B cell (primary cell): ENCODE measurements at regions not wholly inside any gene's neighbourhood (a gene's known extent, or its start where the extent isn't known, plus 50 kb on each side); places are given as distances from the start of the nearest gene placed in this dataset.

Source experiments
- ATAC-seq: fragments of 200-7000 bp; cut with Tn5 transposase; one replicate; pipeline ENCODE4 v1.10.0; 2021; ENCODE audit warnings: low read depth, mild to moderate bottlenecking, moderate number of reproducible peaks, moderate library complexity
- CTCF ChIA-PET: fragments of 350-600 bp; sonication (Branson Sonifier 250); formaldehyde crosslinking; loops from one replicate; lab custom pipeline; 2021; ENCODE audit warnings: antibody characterized with exemption, inconsistent platforms; lab: Charles Lee
- POLR2A ChIA-PET: fragments of 350-600 bp; sonication (Branson Sonifier 250); formaldehyde crosslinking; loops from one replicate; lab custom pipeline; 2021; ENCODE audit warnings: antibody characterized with exemption; lab: Charles Lee
- DNase-seq: peaks from one replicate; pipeline ENCODE4 v3.0.0; 2013
- H2AFZ ChIP-seq: 2 replicates; pipeline ENCODE4 v1.6.1; 2012; ENCODE audit warnings: mild to moderate bottlenecking, low read depth, low read length; ENCODE audit not compliant: insufficient read depth, poor library complexity, severe bottlenecking
- H3K27ac ChIP-seq, 2 donors: 1 replicate in 1 of 2; 2 replicates in 1 of 2; pipeline ENCODE4 v1.5.1; 2012 to 2013; ENCODE audit warnings: low read length in 2 of 2, mild to moderate bottlenecking in 2 of 2, moderate library complexity in 1 of 2
- H3K27me3 ChIP-seq, 4 experiments: fragments of 200-600 bp in 1 of 4; sonication (generic) in 1 of 4; replicated peaks in 1 of 4; 1 replicate in 2 of 4; 2 replicates in 2 of 4; pipeline versions ENCODE4 v1.6.1 to v1.7.0; 2013 to 2016; ENCODE audit warnings: low read length in 3 of 4, mild to moderate bottlenecking in 2 of 4, mixed read lengths in 1 of 4, moderate library complexity in 1 of 4; ENCODE audit not compliant: insufficient read depth in 4 of 4, control insufficient read depth in 3 of 4; ENCODE audit errors: control extremely low read depth in 1 of 4
- H3K36me3 ChIP-seq, 2 experiments: replicated peaks in 1 of 2; 1 replicate in 1 of 2; 2 replicates in 1 of 2; pipeline versions ENCODE4 v1.6.1 to v1.7.1; 2013; ENCODE audit warnings: low read length in 1 of 2; ENCODE audit not compliant: insufficient read depth in 2 of 2, control insufficient read depth in 1 of 2; ENCODE audit errors: control extremely low read depth in 1 of 2, extremely low read depth in 1 of 2
- H3K4me1 ChIP-seq, 2 donors: fragments of 200-600 bp in 1 of 2; sonication (generic) in 1 of 2; 1 replicate in 1 of 2; 2 replicates in 1 of 2; pipeline versions ENCODE4 v1.5.1 to v1.6.1; 2013 to 2017; ENCODE audit warnings: low read length in 2 of 2; ENCODE audit not compliant: control insufficient read depth in 2 of 2, insufficient read depth in 2 of 2
- H3K4me2 ChIP-seq: replicated peaks from 2 replicates; pipeline ENCODE3; 2012; ENCODE audit warnings: mild to moderate bottlenecking, low read depth, low read length; ENCODE audit not compliant: poor library complexity, severe bottlenecking
- H3K4me3 ChIP-seq, 5 experiments: fragments of 200-600 bp in 1 of 5; sonication (generic) in 1 of 5; 1 replicate in 3 of 5; 2 replicates in 2 of 5; pipeline versions ENCODE4 v1.5.1 to v1.7.0; 2011 to 2016; ENCODE audit warnings: low read length in 4 of 5, mild to moderate bottlenecking in 4 of 5, low read depth in 2 of 5, control low read depth in 1 of 5, moderate library complexity in 1 of 5; ENCODE audit not compliant: insufficient read depth in 1 of 5; ENCODE audit errors: control extremely low read depth in 1 of 5, extremely low read depth in 1 of 5
- H3K79me2 ChIP-seq: fragments of 200-600 bp; sonication (generic); one replicate; pipeline ENCODE4 v1.6.0; 2016; ENCODE audit warnings: low read length; ENCODE audit not compliant: control insufficient read depth, insufficient read depth
- H3K9ac ChIP-seq: fragments of 200-600 bp; sonication (generic); 2 replicates; pipeline ENCODE4 v1.6.1; 2017; ENCODE audit warnings: mild to moderate bottlenecking, low read length, moderate library complexity
- H3K9me3 ChIP-seq, 3 donors: one replicate each; pipeline versions ENCODE4 v1.6.1 to v1.7.1; 2013; ENCODE audit warnings: low read length in 2 of 3; ENCODE audit not compliant: control insufficient read depth in 2 of 3, insufficient read depth in 1 of 3; ENCODE audit errors: control extremely low read depth in 1 of 3
- H4K20me1 ChIP-seq: 2 replicates; pipeline ENCODE4 v1.6.0; 2012; ENCODE audit warnings: mild to moderate bottlenecking, low read length; ENCODE audit not compliant: insufficient read depth, control insufficient read depth, poor library complexity, severe bottlenecking
- H3K27ac Mint-ChIP-seq: one replicate; pipeline ENCODE4 v1.8.0; 2021; ENCODE audit warnings: mixed read lengths
- H3K27me3 Mint-ChIP-seq: one replicate; pipeline ENCODE4 v1.8.0; 2021; ENCODE audit warnings: mixed read lengths
- H3K4me1 Mint-ChIP-seq: one replicate; pipeline ENCODE4 v1.8.0; 2021; ENCODE audit warnings: mixed read lengths
- H3K4me3 Mint-ChIP-seq: one replicate; pipeline ENCODE4 v1.8.0; 2021; ENCODE audit warnings: mixed read lengths
- H3K9me3 Mint-ChIP-seq: one replicate; pipeline ENCODE4 v1.8.0; 2022; ENCODE audit warnings: mixed read lengths; ENCODE audit not compliant: insufficient read depth
- EZH2 ChIP-seq: IDR thresholded peaks from 2 replicates; pipeline ENCODE4 v1.6.1; 2012; ENCODE audit warnings: borderline replicate concordance, low read depth, mild to moderate bottlenecking, moderate library complexity, low read length; ENCODE audit not compliant: insufficient read depth, poor library complexity, severe bottlenecking
- WGBS: methylation state at CpG from one replicate; pipeline ENCODE4 v1.1.5; 2013; ENCODE audit warnings: missing lambda C conversion rate; ENCODE audit not compliant: insufficient coverage; 5-methylcytosine and 5-hydroxymethylcytosine counted together
- intact Hi-C: fragments of 100-400 bp; cut with micrococcal nuclease; formaldehyde crosslinking; loops from one replicate; pipeline ENCODE4 v1.10.0; 2022
- TF ChIP-seq, protein P1 (sequence below): fragments of 200-600 bp; IDR thresholded peaks from one replicate; pipeline ENCODE4 v1.8.0; 2022; ENCODE audit warnings: antibody characterized with exemption, mild to moderate bottlenecking

DNA sequence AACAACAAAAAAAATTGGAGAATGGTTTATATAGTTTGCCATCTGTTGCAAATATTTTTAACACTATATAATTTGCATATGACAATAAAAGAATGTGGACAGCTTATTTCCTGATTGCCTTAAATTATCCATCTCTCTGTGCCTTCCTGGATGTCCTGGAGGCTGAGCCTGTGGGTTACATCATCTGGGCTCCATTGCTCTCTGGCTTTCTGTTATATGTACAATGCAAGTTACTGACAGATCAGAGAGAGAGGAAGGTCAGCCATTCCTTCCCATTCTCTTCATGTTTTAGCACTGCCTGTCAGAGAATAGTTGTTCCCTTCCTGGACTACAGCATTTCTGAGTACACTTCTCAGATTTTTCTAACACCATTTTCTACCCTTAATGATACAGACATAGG lies 758.3 kb upstream of the PCDH20 start:
- Histone ChIP-seq H4K20me1 (no peaks in the 10 kb centered on the region), H3K9me3 (peaks cover 0 to 2% (median 0%) of the 10 kb centered on the region in 3 donors), H3K4me1 (no peaks in the 10 kb centered on the region), H2AFZ (no peak overlapping the region), H3K79me2 (no peaks in the 10 kb centered on the region), H3K9ac (no peak overlapping the region), H3K27ac (no peak overlapping the region), H3K36me3 (no peaks in the 10 kb centered on the region), H3K4me3 (no peak overlapping the region), H3K4me2 (no peak overlapping the region), H3K27me3 (no peaks in the 10 kb centered on the region)
- ChIA-PET CTCF (no interaction called here), POLR2A (no interaction called here)
- DNase-seq (no peak), ATAC-seq (no peak)
- Mint-ChIP-seq H3K4me1 (no peaks in the 10 kb centered on the region), H3K4me3 (no peak overlapping the region), H3K9me3 (peaks cover 15% of the 10 kb centered on the region), H3K27ac (no peak overlapping the region), H3K27me3 (no peaks in the 10 kb centered on the region)
- intact Hi-C loops, result no loop called here
- no peak for TF ChIP-seq EZH2
- TF ChIP-seq, protein P1, sequence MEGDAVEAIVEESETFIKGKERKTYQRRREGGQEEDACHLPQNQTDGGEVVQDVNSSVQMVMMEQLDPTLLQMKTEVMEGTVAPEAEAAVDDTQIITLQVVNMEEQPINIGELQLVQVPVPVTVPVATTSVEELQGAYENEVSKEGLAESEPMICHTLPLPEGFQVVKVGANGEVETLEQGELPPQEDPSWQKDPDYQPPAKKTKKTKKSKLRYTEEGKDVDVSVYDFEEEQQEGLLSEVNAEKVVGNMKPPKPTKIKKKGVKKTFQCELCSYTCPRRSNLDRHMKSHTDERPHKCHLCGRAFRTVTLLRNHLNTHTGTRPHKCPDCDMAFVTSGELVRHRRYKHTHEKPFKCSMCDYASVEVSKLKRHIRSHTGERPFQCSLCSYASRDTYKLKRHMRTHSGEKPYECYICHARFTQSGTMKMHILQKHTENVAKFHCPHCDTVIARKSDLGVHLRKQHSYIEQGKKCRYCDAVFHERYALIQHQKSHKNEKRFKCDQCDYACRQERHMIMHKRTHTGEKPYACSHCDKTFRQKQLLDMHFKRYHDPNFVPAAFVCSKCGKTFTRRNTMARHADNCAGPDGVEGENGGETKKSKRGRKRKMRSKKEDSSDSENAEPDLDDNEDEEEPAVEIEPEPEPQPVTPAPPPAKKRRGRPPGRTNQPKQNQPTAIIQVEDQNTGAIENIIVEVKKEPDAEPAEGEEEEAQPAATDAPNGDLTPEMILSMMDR, result no peak

DNA sequence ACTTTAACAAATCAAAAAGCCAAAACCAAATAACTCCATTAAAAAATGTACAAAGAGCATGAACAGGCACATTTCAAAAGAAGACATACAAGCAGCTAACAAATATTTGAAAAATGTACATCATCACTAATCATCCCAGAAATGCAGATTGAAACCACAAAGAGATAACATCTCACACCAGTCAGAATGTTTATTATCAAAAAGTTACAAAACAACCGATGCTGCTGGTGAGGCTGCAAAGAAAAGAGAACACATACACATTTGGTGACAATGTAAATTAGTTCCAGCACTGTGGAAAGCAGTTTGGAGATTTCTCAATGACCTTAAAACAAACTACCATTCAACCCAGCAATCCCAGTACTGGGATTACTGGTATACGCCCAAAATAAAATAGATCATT lies 756.0 kb upstream of the PCDH20 start:
- H3K36me3 ChIP-seq, result no peaks in the 10 kb centered on the region

More for the DNA sequence above, 756.0 kb upstream of the PCDH20 start:
- Histone ChIP-seq H2AFZ (no peak overlapping the region), H3K9ac (no peak overlapping the region), H3K27me3 (no peaks in the 10 kb centered on the region), H3K27ac (no peak overlapping the region), H4K20me1 (no peaks in the 10 kb centered on the region), H3K4me2 (no peak overlapping the region), H3K4me1 (no peaks in the 10 kb centered on the region), H3K4me3 (no peak overlapping the region), H3K9me3 (peaks cover 0 to 20% (median 0%) of the 10 kb centered on the region in 3 donors), H3K79me2 (no peaks in the 10 kb centered on the region)
- WGBS, result 100% methylated on average over 1 of the region's 2 CpGs
- intact Hi-C loops, result no loop called here
- POLR2A ChIA-PET, result no interaction called here
- Mint-ChIP-seq H3K27ac (no peak overlapping the region), H3K4me3 (no peak overlapping the region), H3K27me3 (no peaks in the 10 kb centered on the region), H3K4me1 (no peaks in the 10 kb centered on the region), H3K9me3 (peaks cover 7% of the 10 kb centered on the region)
- CTCF ChIA-PET, result no interaction called here
- DNase-seq, result no peak
- TF ChIP-seq, protein P1, result no peak
- TF ChIP-seq EZH2, result no peak
- ATAC-seq, result no peak
